ENCODE measurements at regions not wholly inside any gene's neighbourhood (a gene's known extent, or its start where the extent isn't known, plus 50 kb on each side); places are given as distances from the start of the nearest gene placed in this dataset.
A peak's percentile ranks its signal among the peaks of the same experiment; 100 is the strongest.
"Not testable (repeated sequence)": the region's sequence is repeated elsewhere in the genome, so short reads cannot be mapped to it uniquely, and the experiment has no call there.

- no peak for DNase-seq
These were observed 100.9 kb downstream of the NAV1 start for GRCh38 chr1:201639826-201640225.

- no peak for DNase-seq
These were observed 101.7 kb downstream of the NAV1 start for GRCh38 chr1:201640624-201641023.

- no peak for DNase-seq
These were observed 102.8 kb downstream of the NAV1 start for GRCh38 chr1:201641524-201642253.

GRCh38 chr1:201643835-201644104 lies 104.8 kb downstream of the NAV1 start:
- no peak for DNase-seq

DNA sequence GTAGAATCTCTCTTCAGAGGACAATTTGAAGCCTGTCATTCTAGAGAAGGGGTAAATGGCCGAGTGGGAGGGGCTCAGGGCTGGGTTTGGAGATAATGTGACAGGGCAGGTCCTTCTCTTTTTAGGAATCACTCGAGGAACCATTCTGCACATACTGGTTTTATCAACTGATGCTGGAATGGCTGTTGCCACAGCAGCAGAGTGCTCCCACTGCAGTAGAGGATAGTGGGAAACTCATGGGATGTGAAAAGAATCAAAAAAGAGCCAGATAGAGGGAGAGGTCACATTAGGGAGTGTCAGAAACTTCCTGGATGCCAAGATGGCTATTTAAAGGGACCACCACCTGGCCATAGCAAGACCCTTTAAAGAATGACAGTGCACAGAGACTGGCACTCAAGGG lies 105.3 kb downstream of the NAV1 start:
- DNase-seq: no peak

DNA sequence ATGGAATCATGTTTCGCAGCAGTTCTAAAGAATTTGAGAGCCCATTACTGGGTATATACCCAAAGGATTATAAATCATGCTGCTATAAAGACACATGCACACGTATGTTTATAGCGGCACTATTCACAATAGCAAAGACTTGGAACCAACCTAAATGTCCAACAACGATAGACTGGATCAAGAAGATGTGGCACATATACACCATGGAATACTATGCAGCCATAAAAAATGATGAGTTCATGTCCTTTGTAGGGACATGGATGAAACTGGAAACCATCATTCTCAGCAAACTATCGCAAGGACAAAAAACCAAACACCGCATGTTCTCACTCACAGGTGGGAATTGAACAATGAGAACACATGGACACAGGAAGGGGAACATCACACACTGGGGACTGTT lies 106.1 kb downstream of the NAV1 start:
- DNase-seq: not testable (repeated sequence)

GRCh38 chr1:201645956-201646355 lies 107.0 kb downstream of the NAV1 start:
- DNase-seq: no peak

DNA sequence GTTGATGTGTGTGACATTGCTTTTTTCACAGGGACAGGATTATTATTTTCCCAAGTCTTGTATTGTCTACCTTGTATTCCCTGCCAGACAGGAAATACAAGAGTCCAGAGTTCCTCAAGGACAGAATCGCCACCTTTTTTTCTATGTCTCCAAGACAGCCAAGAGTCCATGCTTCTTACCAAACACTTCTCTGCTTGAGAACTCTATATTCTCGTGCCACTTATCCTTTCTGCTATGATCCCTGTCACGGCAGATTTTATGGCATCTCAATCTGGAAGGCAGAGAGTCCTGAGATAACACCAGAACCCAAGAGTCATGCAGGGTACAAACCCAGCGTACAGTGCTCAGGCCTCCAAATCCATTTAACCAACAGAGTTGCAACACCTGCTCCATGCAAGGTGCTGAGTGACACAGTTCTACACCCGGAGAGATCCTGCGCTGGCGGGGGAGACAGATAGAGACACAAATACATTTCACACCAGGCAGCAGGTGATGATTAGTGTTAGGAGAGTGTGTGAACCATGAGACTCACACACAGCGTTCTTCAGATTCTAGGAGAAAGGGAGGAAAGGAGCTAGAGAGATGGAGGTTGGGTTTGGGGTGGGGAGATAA lies 107.6 kb downstream of the NAV1 start:
- DNase-seq: no peak

GRCh38 chr1:201647094-201647493 lies 108.2 kb downstream of the NAV1 start:
- no peak for DNase-seq

DNA sequence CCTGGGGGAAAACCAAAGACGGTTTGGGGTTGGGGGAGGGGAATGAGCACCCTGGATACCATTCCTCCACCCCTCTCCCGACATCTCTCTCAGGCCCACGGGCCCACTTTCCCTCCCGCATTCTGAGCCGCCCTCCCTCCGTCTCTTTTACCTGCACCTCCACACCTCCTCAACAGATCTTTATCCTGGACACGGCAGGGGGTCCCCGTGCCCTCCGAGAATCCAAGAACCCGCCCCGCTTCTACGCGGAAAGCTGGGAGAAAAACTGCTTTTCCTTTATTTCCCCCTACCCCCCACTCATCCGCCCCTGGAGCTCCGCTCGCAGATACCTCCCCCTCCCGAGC lies 108.8 kb downstream of the NAV1 start:
- no peak for DNase-seq

DNA sequence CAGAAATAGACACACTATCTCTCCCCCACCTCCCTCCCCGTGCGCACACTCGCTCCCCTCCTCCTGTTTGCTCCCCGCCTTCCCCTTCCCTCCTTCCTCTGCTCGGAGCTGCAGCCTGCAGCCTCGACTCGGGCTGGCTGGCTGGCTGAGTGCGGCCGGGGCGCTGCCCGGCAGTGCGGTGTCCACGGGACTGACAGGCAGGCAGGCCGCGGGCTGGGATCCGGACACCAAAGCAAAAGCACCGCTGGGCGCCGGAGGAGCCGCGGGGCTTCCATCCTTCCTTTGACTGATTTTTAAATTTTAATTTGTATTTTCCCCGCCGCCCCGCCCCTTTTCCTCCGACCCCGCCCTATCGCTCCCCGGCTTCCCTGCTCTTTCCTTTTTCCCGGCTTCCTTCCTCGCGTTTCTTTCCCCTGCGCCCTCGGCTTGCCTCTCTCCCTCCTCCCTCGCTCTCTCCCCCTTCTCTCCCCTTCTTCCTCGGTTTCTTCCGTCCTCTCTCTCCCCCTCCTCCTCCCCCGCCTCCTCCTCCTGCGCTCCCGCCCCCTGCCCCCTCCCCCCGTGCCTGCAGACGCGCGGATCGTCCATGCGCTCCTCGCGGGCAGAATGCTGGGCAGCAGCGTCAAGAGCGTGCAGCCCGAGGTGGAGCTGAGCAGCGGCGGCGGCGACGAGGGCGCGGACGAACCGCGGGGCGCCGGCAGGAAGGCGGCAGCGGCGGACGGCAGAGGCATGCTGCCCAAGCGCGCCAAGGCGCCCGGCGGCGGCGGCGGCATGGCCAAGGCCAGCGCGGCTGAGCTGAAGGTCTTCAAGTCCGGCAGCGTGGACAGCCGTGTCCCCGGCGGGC lies 109.4 kb downstream of the NAV1 start:
- DNase-seq: no peak

DNA sequence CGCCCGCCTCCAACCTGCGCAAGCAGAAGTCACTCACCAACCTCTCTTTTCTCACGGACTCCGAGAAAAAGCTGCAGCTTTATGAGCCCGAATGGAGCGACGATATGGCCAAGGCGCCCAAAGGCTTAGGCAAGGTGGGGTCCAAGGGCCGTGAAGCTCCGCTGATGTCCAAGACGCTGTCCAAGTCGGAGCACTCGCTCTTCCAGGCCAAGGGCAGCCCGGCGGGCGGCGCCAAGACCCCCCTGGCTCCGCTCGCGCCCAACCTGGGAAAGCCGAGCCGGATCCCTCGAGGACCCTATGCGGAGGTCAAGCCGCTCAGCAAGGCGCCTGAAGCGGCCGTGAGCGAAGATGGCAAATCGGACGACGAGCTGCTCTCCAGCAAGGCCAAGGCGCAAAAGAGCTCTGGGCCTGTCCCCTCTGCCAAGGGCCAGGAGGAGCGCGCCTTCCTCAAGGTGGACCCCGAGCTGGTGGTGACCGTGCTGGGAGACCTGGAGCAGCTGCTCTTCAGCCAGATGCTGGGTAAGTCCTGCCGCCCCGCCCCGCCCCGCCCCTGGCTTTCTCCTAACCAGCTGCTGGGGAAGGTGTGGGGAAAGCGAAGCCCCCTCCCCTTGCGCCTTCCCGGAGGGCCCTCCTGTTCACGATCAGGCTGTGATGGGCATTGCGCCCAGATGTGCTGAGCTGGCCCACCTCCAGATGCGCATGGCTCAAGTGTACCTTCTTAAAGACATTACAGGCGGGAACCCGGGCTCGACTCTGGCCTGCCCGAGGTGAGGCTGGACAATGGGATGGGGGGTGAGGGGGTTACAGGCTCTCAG lies 110.2 kb downstream of the NAV1 start:
- no peak for DNase-seq

DNA sequence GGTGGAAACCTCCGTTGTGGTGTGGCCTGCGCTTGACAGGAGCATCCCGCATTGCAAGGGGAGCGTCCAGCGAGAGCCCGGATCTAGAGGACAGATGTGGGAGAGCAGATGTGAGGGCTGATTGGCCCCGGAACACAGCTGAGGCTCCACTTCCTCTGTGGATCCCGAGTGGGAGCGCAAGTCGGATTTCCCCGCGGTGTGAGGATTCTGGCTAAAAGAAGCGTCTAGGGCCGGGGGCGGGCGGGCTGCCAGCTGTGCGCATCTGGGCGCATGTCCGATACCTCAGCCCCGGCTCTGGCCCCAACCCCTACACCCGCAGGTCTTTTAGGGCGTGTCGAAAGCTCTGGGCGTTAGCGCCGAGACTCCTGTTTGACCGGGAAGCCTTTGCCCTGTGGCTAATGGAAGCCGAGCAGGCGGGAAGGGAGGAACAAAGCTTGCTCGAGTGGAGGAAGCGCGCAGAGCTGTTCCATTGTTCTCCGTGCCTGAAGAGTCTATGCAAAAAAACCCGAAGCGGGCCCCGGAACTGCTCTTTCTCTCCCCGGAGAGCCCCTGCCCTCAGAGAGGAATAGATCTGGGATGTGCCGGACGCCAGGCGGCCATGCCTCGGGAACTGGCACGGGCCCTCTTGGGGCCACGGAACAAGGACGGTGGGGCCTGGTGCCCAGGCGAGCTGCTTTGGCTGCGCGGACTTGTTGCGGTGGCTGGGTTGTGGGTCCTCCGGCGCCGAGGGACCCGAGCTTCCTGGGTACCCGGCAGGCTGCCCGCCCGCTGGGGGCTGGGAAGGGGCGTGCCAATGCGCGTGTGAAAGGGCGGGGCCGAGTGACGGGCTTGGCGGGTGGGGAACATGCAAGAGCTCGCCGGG lies 111.1 kb downstream of the NAV1 start:
- no peak for DNase-seq

DNA sequence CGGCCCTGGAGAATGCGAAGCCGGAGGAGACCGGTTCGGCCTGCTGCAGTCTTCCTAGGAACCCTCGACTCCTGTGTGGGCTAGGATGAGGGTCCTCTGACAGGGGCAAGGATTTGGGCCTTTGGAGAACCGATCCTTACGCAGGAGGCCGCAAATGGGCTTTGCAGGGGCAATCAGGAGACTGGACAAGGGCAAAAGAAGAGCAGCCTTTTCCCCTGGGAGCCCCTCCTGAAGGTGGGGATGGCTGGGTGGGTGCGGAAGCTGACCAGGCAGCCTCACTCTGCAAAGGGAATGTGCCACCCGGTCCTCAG lies 111.7 kb downstream of the NAV1 start:
- no peak for DNase-seq

DNA sequence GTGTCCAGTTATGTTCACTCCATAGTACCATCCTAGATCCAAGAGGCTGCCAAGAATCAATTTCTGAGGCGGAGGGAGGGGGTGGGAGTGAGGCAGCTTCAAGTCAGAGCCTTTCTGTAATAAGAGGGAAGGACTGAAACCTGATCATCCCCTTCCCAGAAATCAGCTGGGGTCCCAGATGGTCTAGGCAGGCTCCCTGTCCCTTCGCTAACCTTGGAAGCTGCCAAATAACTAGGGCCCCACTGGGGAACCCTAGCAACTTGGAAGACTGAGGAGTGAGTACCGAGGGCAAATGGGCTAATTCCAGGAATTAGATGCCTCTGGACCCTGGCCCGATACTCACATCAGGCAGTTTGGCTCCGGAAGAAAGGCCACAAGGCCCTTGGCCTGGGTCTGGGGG lies 113.3 kb downstream of the NAV1 start:
- DNase-seq: no peak

DNA sequence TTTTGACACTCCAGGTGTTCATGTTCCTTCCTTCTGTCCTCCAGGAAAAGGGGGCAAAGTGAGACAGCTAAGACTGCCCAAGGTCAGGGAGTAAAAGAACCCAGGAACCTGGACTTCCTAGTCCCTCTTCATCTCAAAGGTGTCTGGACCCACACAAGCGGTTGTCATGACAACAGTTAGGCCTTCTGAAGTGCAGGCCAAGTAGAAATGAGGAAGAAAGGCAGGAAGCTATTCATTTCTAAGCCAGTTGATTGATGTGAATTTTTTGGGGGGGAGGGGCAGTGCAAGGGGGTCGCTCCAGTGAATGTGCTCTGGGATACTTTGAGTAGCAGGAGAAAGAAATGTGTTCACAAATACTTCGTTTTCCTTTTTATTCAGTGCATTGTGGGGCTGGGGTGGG lies 114.3 kb downstream of the NAV1 start:
- peak; percentile 52 for DNase-seq

GRCh38 chr1:201653883-201654282 lies 115.0 kb downstream of the NAV1 start:
- DNase-seq: no peak

DNA sequence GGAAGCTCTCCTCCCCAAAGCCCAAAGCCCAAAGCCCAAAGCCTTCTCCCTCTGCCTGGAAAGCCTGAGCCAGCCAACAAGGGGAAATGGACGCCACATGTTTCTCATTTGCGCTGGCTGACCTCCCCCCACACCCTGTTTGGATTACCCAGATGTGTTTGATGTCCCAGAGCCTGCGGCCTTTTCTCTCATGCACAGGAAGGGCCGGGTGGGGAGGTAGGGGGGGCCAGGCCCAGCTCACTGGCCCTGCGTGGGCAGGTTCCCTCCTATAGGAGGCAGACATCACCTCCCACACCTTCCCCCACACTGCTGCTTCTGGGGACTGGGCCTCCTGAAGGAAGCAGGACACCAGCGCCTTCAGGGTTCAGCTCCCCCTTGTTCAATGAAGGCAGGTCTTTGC lies 116.3 kb downstream of the NAV1 start:
- no peak for DNase-seq

DNA sequence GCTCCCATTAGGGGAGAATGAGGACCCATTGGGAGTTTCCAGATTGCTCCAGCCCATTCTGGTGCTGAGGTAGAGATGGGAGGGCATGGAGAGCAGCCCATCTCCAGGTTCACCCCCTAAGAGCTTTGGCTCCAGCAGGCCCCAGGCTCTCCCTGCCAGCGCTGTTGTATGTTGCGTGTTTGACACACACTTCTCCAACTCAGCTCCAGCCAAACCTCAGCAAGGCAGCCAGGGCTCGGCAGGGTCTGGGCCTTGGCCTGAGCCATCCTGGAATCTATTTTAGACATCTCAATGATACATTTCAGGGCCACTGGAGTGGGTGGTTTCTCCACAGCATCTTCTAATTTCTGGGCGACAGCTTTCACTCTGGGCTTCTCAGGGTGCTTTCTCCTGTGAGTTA lies 117.0 kb downstream of the NAV1 start:
- no peak for DNase-seq

GRCh38 chr1:201656311-201657032 lies 117.5 kb downstream of the NAV1 start:
- DNase-seq: no peak

DNA sequence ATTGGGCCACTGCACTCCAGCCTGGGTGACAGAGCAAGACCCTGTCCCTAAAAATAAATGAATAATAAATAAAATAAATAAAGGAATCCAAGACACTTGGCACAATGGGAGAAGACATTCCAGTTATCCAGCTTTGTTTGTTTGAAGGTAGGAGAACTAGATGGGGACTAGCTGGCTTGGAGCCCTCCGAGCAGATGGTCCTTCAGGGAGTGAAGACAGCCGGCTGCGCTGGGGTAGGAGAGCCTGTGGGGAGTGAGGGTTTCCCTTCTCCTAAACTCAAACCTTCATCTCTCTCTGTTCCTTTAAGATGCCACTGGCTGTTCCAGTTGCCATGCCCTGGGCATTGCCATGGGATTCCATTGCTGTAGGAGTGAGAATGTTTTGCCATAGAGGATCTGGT lies 120.6 kb downstream of the NAV1 start:
- DNase-seq: no peak
